C4-2B (cell line): ENCODE measurements at regions not wholly inside any gene's neighbourhood (a gene's known extent, or its start where the extent isn't known, plus 50 kb on each side); places are given as distances from the start of the nearest gene placed in this dataset.

ENCODE experiments used
- ZFX ChIP-seq: fragments of 450-650 bp; IDR thresholded peaks from 2 replicates; pipeline ENCODE4 v1.6.1; 2017
- TF ChIP-seq, protein P1 (sequence below): fragments of 450-650 bp; conservative IDR thresholded peaks from 2 replicates; pipeline ENCODE4 v1.5.1; 2017; ENCODE audit warnings: mild to moderate bottlenecking

DNA sequence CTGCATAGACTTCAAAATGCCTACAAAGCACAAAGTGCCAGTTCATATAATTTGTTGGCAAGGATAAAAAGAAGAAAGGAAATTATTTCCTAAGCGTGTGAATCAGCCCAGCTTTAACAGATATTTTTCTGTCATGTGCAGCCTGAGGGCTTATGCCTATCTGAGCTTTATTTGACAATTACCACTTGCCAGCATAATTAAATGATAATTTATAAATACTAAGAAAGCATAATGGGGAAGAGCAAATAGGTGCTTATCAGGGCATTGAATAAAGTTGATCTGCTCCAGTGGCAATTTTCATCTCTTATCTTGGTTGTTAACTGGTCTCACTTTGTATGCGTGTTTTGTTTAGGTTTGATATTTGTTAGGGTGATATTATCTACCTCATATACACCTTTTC lies 313.4 kb upstream of the DNAJC19 start:
- TF ChIP-seq, protein P1, sequence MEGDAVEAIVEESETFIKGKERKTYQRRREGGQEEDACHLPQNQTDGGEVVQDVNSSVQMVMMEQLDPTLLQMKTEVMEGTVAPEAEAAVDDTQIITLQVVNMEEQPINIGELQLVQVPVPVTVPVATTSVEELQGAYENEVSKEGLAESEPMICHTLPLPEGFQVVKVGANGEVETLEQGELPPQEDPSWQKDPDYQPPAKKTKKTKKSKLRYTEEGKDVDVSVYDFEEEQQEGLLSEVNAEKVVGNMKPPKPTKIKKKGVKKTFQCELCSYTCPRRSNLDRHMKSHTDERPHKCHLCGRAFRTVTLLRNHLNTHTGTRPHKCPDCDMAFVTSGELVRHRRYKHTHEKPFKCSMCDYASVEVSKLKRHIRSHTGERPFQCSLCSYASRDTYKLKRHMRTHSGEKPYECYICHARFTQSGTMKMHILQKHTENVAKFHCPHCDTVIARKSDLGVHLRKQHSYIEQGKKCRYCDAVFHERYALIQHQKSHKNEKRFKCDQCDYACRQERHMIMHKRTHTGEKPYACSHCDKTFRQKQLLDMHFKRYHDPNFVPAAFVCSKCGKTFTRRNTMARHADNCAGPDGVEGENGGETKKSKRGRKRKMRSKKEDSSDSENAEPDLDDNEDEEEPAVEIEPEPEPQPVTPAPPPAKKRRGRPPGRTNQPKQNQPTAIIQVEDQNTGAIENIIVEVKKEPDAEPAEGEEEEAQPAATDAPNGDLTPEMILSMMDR: no peak
- no peak for TF ChIP-seq ZFX
